CD8-positive, alpha-beta memory T cell (primary cell): ENCODE measurements at regions not wholly inside any gene's neighbourhood (a gene's known extent, or its start where the extent isn't known, plus 50 kb on each side); places are given as distances from the start of the nearest gene placed in this dataset.

ENCODE experiments used
- CTCF ChIA-PET: fragments of 350-600 bp; sonication (Branson Sonifier 250); formaldehyde crosslinking; loops from one replicate; lab custom pipeline; 2021; ENCODE audit warnings: antibody characterized with exemption; lab: Charles Lee
- POLR2A ChIA-PET: fragments of 350-600 bp; sonication (Branson Sonifier 250); formaldehyde crosslinking; loops from one replicate; lab custom pipeline; 2021; ENCODE audit warnings: antibody characterized with exemption; lab: Charles Lee
- DNase-seq, 5 donors: peaks; one replicate each; pipeline versions ENCODE4 v3.0.0 to v3.0.0-alpha.2; 2020 to 2022; ENCODE audit warnings: mixed read lengths in 1 of 5
- H3K27ac ChIP-seq: one replicate; pipeline ENCODE4 v1.7.0; 2013; ENCODE audit warnings: low read depth, mild to moderate bottlenecking, low read length, moderate library complexity
- H3K27me3 ChIP-seq: 2 replicates; pipeline ENCODE4 v1.7.0; 2013; ENCODE audit warnings: low read length, mild to moderate bottlenecking; ENCODE audit not compliant: insufficient read depth, poor library complexity, severe bottlenecking
- H3K36me3 ChIP-seq: 2 replicates; pipeline ENCODE4 v1.7.0; 2013; ENCODE audit warnings: mild to moderate bottlenecking, low read length, moderate library complexity; ENCODE audit not compliant: insufficient read depth
- H3K4me1 ChIP-seq: 2 replicates; pipeline ENCODE4 v1.7.0; 2013; ENCODE audit warnings: mild to moderate bottlenecking, low read length, moderate library complexity; ENCODE audit not compliant: insufficient read depth
- H3K4me3 ChIP-seq: 2 replicates; pipeline ENCODE4 v1.7.0; 2013; ENCODE audit warnings: mild to moderate bottlenecking, low read length
- H3K9me3 ChIP-seq: 2 replicates; pipeline ENCODE4 v1.7.0; 2013; ENCODE audit warnings: mild to moderate bottlenecking, low read length
- H3K27ac Mint-ChIP-seq, 8 donors: one replicate each; pipeline ENCODE4 v1.8.0; 2020 to 2021; ENCODE audit warnings: mixed read lengths in 8 of 8, mild to moderate bottlenecking in 6 of 8, inconsistent platforms in 3 of 8, moderate library complexity in 3 of 8
- H3K27me3 Mint-ChIP-seq, 2 donors: one replicate each; pipeline ENCODE4 v1.8.0; 2020 to 2021; ENCODE audit warnings: mixed read lengths in 2 of 2, mild to moderate bottlenecking in 1 of 2, moderate library complexity in 1 of 2
- H3K36me3 Mint-ChIP-seq, 3 donors: one replicate each; pipeline ENCODE4 v1.8.0; 2020 to 2021; ENCODE audit warnings: mixed read lengths in 3 of 3, inconsistent platforms in 1 of 3, mild to moderate bottlenecking in 1 of 3
- H3K4me1 Mint-ChIP-seq, 3 donors: one replicate each; pipeline ENCODE4 v1.8.0; 2020 to 2021; ENCODE audit warnings: mixed read lengths in 3 of 3, inconsistent platforms in 1 of 3, mild to moderate bottlenecking in 1 of 3
- H3K4me3 Mint-ChIP-seq, 7 donors: one replicate each; pipeline ENCODE4 v1.8.0; 2020 to 2021; ENCODE audit warnings: mixed read lengths in 7 of 7, mild to moderate bottlenecking in 6 of 7, moderate library complexity in 4 of 7, inconsistent platforms in 2 of 7
- H3K9me3 Mint-ChIP-seq, 5 donors: one replicate each; pipeline ENCODE4 v1.8.0; 2020 to 2022; ENCODE audit warnings: mixed read lengths in 5 of 5, mild to moderate bottlenecking in 3 of 5, moderate library complexity in 2 of 5, inconsistent platforms in 1 of 5

GRCh38 chr13:29901710-29902631, 51.6 kb upstream of the UBL3 start:
- Histone ChIP-seq H3K9me3 (no peaks in the 10 kb centered on the region), H3K4me3 (peak overlapping the region; percentile 47), H3K36me3 (no peaks in the 10 kb centered on the region), H3K27ac (no peak overlapping the region), H3K4me1 (peaks cover 19% of the 10 kb centered on the region), H3K27me3 (no peaks in the 10 kb centered on the region)
- peak overlapping the region; percentile 53 to 93 (median 90) for H3K4me3 Mint-ChIP-seq
- DNase-seq: peak; percentile 11 to 65 (median 15)
- peaks cover 29 to 34% (median 30%) of the 10 kb centered on the region in 3 donors for H3K4me1 Mint-ChIP-seq
- H3K27me3 Mint-ChIP-seq: no peaks in the 10 kb centered on the region
- peak overlapping the region; percentile 43 to 99 (median 93) for H3K27ac Mint-ChIP-seq
- CTCF ChIA-PET: interaction anchor here (1.3 to 1.8 kb wide), 2 partner anchors 22 to 212 kb away, joined by 4 to 7 read pairs; no protein-coding TSS in a partner anchor
- H3K36me3 Mint-ChIP-seq: no peaks in the 10 kb centered on the region
- POLR2A ChIA-PET: interaction anchor here (0.6 to 2.7 kb wide), 4 partner anchors 34 to 217 kb away, joined by 3 to 19 read pairs (median 9); partner anchors contain the start of gene UBL3
- H3K9me3 Mint-ChIP-seq: no peaks in the 10 kb centered on the region
